ENCODE measurements at regions not wholly inside any gene's neighbourhood (a gene's known extent, or its start where the extent isn't known, plus 50 kb on each side); places are given as distances from the start of the nearest gene placed in this dataset.

DNA sequence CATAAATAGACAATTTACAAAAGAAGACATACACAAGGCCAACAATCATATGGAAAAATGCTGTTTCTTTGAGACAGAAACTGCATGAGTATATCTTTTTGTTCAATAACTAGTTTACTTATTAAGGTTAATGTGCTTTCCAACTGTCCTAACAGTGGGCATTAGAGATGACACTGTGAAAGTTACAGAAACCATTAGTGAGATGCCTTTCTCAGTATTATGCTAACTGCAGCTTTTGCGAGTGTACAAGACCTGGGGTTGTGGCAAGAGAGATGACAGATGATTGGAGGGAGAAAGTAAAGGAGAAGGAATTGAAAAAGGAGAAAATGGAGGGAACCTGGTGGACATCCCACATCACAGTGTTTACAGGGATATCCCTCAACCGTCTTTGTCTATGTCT lies 640.5 kb downstream of the ZPLD1 start:
- H3K27ac ChIP-seq: no peak overlapping the region
- no peaks in the 10 kb centered on the region for H3K4me1 ChIP-seq
- intact Hi-C loops (cut with DNase I): no loop called here
- ATAC-seq (no peak), DNase-seq (no peak)
- H3K9me3 ChIP-seq: no peaks in the 10 kb centered on the region
- no peaks in the 10 kb centered on the region for H3K27me3 ChIP-seq
- WGBS, 4 donors: 78 to 85% (median 81%) methylated on average over 2 of the region's 2 CpGs
- H3K36me3 ChIP-seq: no peaks in the 10 kb centered on the region
- TF ChIP-seq, protein P1, sequence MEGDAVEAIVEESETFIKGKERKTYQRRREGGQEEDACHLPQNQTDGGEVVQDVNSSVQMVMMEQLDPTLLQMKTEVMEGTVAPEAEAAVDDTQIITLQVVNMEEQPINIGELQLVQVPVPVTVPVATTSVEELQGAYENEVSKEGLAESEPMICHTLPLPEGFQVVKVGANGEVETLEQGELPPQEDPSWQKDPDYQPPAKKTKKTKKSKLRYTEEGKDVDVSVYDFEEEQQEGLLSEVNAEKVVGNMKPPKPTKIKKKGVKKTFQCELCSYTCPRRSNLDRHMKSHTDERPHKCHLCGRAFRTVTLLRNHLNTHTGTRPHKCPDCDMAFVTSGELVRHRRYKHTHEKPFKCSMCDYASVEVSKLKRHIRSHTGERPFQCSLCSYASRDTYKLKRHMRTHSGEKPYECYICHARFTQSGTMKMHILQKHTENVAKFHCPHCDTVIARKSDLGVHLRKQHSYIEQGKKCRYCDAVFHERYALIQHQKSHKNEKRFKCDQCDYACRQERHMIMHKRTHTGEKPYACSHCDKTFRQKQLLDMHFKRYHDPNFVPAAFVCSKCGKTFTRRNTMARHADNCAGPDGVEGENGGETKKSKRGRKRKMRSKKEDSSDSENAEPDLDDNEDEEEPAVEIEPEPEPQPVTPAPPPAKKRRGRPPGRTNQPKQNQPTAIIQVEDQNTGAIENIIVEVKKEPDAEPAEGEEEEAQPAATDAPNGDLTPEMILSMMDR (IDR thresholded peaks at IDR 0.05): no peak
- no peak for TF ChIP-seq POLR2A (IDR thresholded peaks at IDR 0.05)
- no peak overlapping the region for H3K4me3 ChIP-seq

DNA sequence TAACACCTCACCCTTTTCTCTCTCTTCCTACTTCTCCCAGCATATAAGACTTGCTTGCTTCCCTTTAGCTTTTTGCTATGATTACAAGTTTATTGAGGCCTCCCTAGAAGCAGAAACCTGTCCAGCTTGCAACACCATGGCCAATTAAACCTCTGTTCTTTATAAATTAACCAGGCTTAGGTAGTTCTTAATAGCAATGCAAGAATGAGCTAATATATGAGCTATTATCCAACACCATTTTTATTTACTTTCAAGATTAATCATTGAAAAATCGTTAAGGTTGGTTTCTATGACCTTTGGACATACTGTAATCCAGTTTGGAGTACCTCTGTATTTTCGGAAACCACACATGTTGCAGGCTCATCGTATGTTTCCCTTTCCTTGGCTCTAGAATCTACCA lies 643.1 kb downstream of the ZPLD1 start:
- WGBS, 4 donors: 79 to 87% (median 82%) methylated on average over 3 of the region's 3 CpGs
- Histone ChIP-seq H3K4me1 (no peaks in the 10 kb centered on the region), H3K9me3 (no peaks in the 10 kb centered on the region), H3K27me3 (no peaks in the 10 kb centered on the region), H3K4me3 (no peak overlapping the region), H3K36me3 (no peaks in the 10 kb centered on the region), H3K27ac (no peak overlapping the region)
- TF ChIP-seq, protein P1 (IDR thresholded peaks at IDR 0.05): no peak
- TF ChIP-seq POLR2A (IDR thresholded peaks at IDR 0.05): no peak
- intact Hi-C loops (cut with DNase I): no loop called here
- ATAC-seq: no peak
- DNase-seq: no peak

DNA sequence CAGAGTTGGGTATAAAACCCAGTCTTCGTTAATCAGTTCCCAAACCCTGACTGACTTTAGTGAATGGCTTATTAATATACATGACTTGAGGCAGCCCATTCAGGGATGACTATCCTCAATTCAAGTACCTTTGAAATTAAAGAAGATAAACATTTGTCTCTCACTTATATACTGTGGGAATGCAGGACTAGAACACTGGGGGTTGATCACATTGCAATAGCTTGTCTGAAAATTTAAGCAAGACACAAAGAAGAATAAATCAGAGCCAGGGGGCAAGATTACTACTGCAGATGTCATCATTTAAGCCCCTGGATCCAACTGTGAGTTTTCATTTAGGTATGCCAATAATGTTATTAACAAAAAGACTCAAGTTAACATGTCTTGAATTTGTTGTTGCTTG lies 647.7 kb downstream of the ZPLD1 start:
- no peak for ATAC-seq
- intact Hi-C loops (cut with DNase I): no loop called here
- no peak for DNase-seq
- no peaks in the 10 kb centered on the region for H3K4me1 ChIP-seq
- no peaks in the 10 kb centered on the region for H3K27me3 ChIP-seq
- no peak overlapping the region for H3K27ac ChIP-seq
- WGBS, 4 donors: 84 to 88% (median 87%) methylated on average over 1 of the region's 1 CpG
- H3K9me3 ChIP-seq: no peaks in the 10 kb centered on the region
- TF ChIP-seq, protein P1 (IDR thresholded peaks at IDR 0.05): no peak
- TF ChIP-seq POLR2A (IDR thresholded peaks at IDR 0.05): no peak
- no peak overlapping the region for H3K4me3 ChIP-seq
- H3K36me3 ChIP-seq: no peaks in the 10 kb centered on the region

DNA sequence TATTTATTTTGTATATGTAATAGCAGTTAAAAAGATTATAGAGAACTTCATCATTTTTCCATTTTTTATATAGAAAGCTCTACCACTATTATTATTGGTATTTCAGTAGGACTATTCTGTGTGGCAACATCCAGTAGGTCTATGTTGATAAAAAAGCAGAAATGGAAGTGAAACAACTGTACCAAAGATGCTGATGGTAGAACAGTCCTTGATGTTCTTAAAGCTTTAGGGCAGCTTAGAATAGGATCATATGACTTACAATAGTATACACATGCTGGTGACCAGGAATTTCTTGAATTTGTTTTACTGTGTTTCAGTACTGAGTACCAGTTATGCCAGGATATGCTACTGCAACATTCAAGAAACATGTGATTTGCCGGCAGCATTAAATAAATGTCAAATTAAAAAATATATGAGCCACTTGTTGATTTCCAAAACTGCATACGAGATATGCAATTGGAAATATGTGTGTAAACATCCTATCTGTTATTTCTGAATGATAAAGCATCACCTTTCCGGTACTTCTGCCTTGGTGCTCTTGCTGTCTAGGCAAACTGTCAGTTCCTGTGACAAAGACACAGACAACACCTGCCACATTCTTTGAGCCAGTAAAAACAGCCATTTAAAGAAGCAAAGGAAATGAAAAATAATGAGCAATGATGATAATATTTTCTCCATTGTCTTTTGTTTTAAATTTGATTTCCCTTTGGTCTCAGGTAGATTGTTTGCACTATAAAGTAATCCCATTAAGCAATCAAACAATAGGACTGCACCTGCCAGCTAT lies 649.2 kb downstream of the ZPLD1 start:
- no peaks in the 10 kb centered on the region for H3K27me3 ChIP-seq
- no peaks in the 10 kb centered on the region for H3K36me3 ChIP-seq
- ATAC-seq: no peak
- 80 to 81% (median 81%) methylated on average over 3 of the region's 3 CpGs for WGBS, 4 donors
- intact Hi-C loops (cut with DNase I): no loop called here
- H3K27ac ChIP-seq: no peak overlapping the region
- TF ChIP-seq POLR2A (IDR thresholded peaks at IDR 0.05): no peak
- TF ChIP-seq, protein P1 (IDR thresholded peaks at IDR 0.05): no peak
- no peaks in the 10 kb centered on the region for H3K4me1 ChIP-seq
- H3K4me3 ChIP-seq: no peak overlapping the region
- DNase-seq: no peak
- H3K9me3 ChIP-seq: no peaks in the 10 kb centered on the region
